CD14-positive monocyte (primary cell): ENCODE measurements at regions not wholly inside any gene's neighbourhood (a gene's known extent, or its start where the extent isn't known, plus 50 kb on each side); places are given as distances from the start of the nearest gene placed in this dataset.

Experiments
- DNase-seq, 3 donors: peaks; one replicate each; pipeline ENCODE4 v3.0.0-alpha.2; 2011 to 2022
- H2AFZ ChIP-seq: 2 replicates; pipeline ENCODE4 v1.6.0; 2012; ENCODE audit warnings: mild to moderate bottlenecking, low read depth, low read length, inconsistent platforms; ENCODE audit not compliant: insufficient read depth, poor library complexity, severe bottlenecking
- H3K27ac ChIP-seq, 2 donors: 1 replicate in 1 of 2; 2 replicates in 1 of 2; pipeline ENCODE4 v1.5.1; 2012 to 2013; ENCODE audit warnings: low read length in 2 of 2, control low read depth in 1 of 2, inconsistent platforms in 1 of 2, low read depth in 1 of 2, mild to moderate bottlenecking in 1 of 2
- H3K27me3 ChIP-seq, 2 donors: one replicate each; pipeline versions ENCODE4 v1.6.0 to v1.6.1; 2011 to 2013; ENCODE audit warnings: low read length in 2 of 2; ENCODE audit not compliant: control insufficient read depth in 2 of 2, insufficient read depth in 2 of 2
- H3K36me3 ChIP-seq, 2 donors: replicated peaks in 1 of 2; 1 replicate in 1 of 2; 2 replicates in 1 of 2; pipeline versions ENCODE4 v1.5.1 to v1.6.1; 2012 to 2013; ENCODE audit warnings: low read length in 2 of 2, control low read depth in 1 of 2, inconsistent platforms in 1 of 2, mild to moderate bottlenecking in 1 of 2; ENCODE audit not compliant: insufficient read depth in 2 of 2, control insufficient read depth in 1 of 2
- H3K4me1 ChIP-seq, 2 donors: 1 replicate in 1 of 2; 2 replicates in 1 of 2; pipeline versions ENCODE4 v1.5.1 to v1.6.1; 2012 to 2013; ENCODE audit warnings: low read length in 2 of 2, control low read depth in 1 of 2, inconsistent platforms in 1 of 2, mild to moderate bottlenecking in 1 of 2, moderate library complexity in 1 of 2; ENCODE audit not compliant: insufficient read depth in 2 of 2, control insufficient read depth in 1 of 2
- H3K4me2 ChIP-seq: replicated peaks from 2 replicates; pipeline ENCODE3; 2012; ENCODE audit warnings: low read length, moderate library complexity, mild to moderate bottlenecking; ENCODE audit not compliant: poor library complexity, severe bottlenecking; ENCODE audit errors: extremely low read depth
- H3K4me3 ChIP-seq, 3 experiments: fragments of 200-600 bp in 1 of 3; sonication (generic) in 1 of 3; replicated peaks in 1 of 3; 1 replicate in 2 of 3; 2 replicates in 1 of 3; pipeline ENCODE4 v1.5.1; 2011 to 2013; ENCODE audit warnings: low read length in 3 of 3, mild to moderate bottlenecking in 3 of 3, control low read depth in 2 of 3, low read depth in 2 of 3, inconsistent platforms in 1 of 3, moderate library complexity in 1 of 3
- H3K79me2 ChIP-seq: 2 replicates; pipeline ENCODE4 v1.6.0; 2012; ENCODE audit warnings: mild to moderate bottlenecking, control low read depth, inconsistent platforms, low read length, moderate library complexity; ENCODE audit not compliant: insufficient read depth
- H3K9ac ChIP-seq: 2 replicates; pipeline ENCODE4 v1.6.0; 2017; ENCODE audit warnings: low read length, mild to moderate bottlenecking; ENCODE audit not compliant: insufficient read depth, poor library complexity, severe bottlenecking
- H3K9me3 ChIP-seq, 2 donors: replicated peaks in 1 of 2; 1 replicate in 1 of 2; 2 replicates in 1 of 2; pipeline versions ENCODE4 v1.5.1 to v1.6.1; 2012 to 2013; ENCODE audit warnings: low read length in 2 of 2, control low read depth in 1 of 2; ENCODE audit not compliant: control insufficient read depth in 1 of 2, insufficient read depth in 1 of 2
- H4K20me1 ChIP-seq: 2 replicates; pipeline ENCODE4 v1.6.0; 2012; ENCODE audit warnings: mild to moderate bottlenecking, low read length, control low read depth, moderate library complexity; ENCODE audit not compliant: insufficient read depth
- H3K27ac Mint-ChIP-seq, 7 donors: one replicate each; pipeline ENCODE4 v1.8.0; 2020; ENCODE audit warnings: mild to moderate bottlenecking in 7 of 7, mixed read lengths in 7 of 7, moderate library complexity in 6 of 7, inconsistent platforms in 2 of 7
- H3K27me3 Mint-ChIP-seq, 3 donors: one replicate each; pipeline ENCODE4 v1.8.0; 2021 to 2022; ENCODE audit warnings: low read depth in 3 of 3, mild to moderate bottlenecking in 3 of 3, mixed read lengths in 3 of 3, moderate library complexity in 3 of 3, inconsistent platforms in 1 of 3
- H3K36me3 Mint-ChIP-seq, 2 donors: one replicate each; pipeline ENCODE4 v1.8.0; 2020; ENCODE audit warnings: mixed read lengths in 2 of 2, inconsistent platforms in 1 of 2, mild to moderate bottlenecking in 1 of 2
- H3K4me1 Mint-ChIP-seq: one replicate; pipeline ENCODE4 v1.8.0; 2020; ENCODE audit warnings: mild to moderate bottlenecking, mixed read lengths
- H3K4me3 Mint-ChIP-seq, 2 donors: one replicate each; pipeline ENCODE4 v1.8.0; 2020; ENCODE audit warnings: mild to moderate bottlenecking in 2 of 2, mixed read lengths in 2 of 2, moderate library complexity in 1 of 2
- H3K9me3 Mint-ChIP-seq, 7 donors: one replicate each; pipeline ENCODE4 v1.8.0; 2020 to 2022; ENCODE audit warnings: mixed read lengths in 7 of 7, mild to moderate bottlenecking in 6 of 7, moderate library complexity in 6 of 7, inconsistent platforms in 2 of 7
- WGBS: methylation state at CpG from one replicate; pipeline ENCODE4 v1.1.5; 2013; ENCODE audit warnings: missing lambda C conversion rate; ENCODE audit not compliant: insufficient coverage; 5-methylcytosine and 5-hydroxymethylcytosine counted together
- intact Hi-C, 2 donors: fragments of 100-400 bp; cut with micrococcal nuclease; formaldehyde crosslinking; loops; one replicate each; pipeline versions ENCODE4 v1.15.0 to v1.15.1; 2023
- TF ChIP-seq, protein P1 (sequence below): fragments of 200-600 bp; IDR thresholded peaks from one replicate; pipeline ENCODE4 v1.8.0; 2022; ENCODE audit warnings: antibody characterized with exemption, mild to moderate bottlenecking

DNA sequence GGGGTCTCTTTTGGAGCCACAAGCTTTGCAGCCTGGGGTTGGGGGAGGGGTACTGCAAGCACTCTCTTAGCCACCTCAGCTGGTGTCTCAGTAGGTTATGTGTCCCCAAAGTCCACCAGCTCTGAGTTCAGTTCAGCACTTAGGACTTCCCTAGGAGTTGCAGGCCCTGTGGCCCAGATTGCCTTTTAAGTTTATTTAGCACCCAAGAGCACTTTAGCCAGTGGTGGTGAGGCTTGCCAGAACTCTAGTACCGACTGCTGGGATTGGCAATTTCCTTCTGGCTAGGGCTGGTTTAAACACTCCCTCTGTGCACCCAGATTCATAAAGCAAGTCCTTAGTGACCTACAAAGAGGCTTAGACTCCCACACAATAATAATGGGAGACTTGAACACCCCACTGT is 489.9 kb upstream of the RPS6KA3 start:
- no CpG with 5 or more reads among the region's 1 CpG for WGBS
- TF ChIP-seq, protein P1, sequence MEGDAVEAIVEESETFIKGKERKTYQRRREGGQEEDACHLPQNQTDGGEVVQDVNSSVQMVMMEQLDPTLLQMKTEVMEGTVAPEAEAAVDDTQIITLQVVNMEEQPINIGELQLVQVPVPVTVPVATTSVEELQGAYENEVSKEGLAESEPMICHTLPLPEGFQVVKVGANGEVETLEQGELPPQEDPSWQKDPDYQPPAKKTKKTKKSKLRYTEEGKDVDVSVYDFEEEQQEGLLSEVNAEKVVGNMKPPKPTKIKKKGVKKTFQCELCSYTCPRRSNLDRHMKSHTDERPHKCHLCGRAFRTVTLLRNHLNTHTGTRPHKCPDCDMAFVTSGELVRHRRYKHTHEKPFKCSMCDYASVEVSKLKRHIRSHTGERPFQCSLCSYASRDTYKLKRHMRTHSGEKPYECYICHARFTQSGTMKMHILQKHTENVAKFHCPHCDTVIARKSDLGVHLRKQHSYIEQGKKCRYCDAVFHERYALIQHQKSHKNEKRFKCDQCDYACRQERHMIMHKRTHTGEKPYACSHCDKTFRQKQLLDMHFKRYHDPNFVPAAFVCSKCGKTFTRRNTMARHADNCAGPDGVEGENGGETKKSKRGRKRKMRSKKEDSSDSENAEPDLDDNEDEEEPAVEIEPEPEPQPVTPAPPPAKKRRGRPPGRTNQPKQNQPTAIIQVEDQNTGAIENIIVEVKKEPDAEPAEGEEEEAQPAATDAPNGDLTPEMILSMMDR = no peak

DNA sequence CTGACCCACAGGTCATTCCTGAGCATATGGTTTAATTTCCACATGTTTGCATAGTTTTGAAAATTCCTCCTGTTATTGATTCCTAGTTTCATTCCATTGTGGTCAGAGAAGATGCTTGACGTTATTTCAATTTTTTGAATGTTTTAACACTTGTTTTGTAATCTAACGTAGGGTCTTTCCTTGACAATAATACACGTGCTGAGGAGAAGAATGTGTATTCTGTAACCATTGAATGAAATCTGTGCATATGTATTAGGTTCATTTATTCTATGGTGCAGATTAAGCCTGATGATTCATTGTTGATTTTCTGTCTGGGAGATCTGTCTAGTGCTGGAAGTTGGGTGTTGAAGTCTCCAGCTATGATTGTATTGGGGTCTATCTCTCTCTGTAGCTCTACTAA is 486.4 kb upstream of the RPS6KA3 start:
- Histone ChIP-seq H3K27me3 (no peaks in the 10 kb centered on the region), H3K4me3 (no peak overlapping the region), H3K27ac (no peak overlapping the region), H3K36me3 (no peaks in the 10 kb centered on the region), H3K9me3 (peaks cover 0 to 4% of the 10 kb centered on the region in 2 donors), H3K4me1 (no peaks in the 10 kb centered on the region), H3K9ac (no peak overlapping the region), H4K20me1 (no peaks in the 10 kb centered on the region), H3K79me2 (no peaks in the 10 kb centered on the region), H3K4me2 (no peak overlapping the region), H2AFZ (no peak overlapping the region)
- DNase-seq = no peak
- no CpG with 5 or more reads among the region's 3 CpGs for WGBS
- intact Hi-C loops = no loop called here
- Mint-ChIP-seq H3K36me3 (no peaks in the 10 kb centered on the region), H3K27ac (no peak overlapping the region), H3K4me1 (no peaks in the 10 kb centered on the region), H3K4me3 (no peak overlapping the region), H3K27me3 (peaks cover 0 to 1% (median 0%) of the 10 kb centered on the region in 3 donors), H3K9me3 (peaks cover 0 to 11% (median 4%) of the 10 kb centered on the region in 7 donors)
- TF ChIP-seq, protein P1 = no peak

More for the DNA sequence above, 489.9 kb upstream of the RPS6KA3 start:
- Mint-ChIP-seq H3K4me3 (no peak overlapping the region), H3K36me3 (no peaks in the 10 kb centered on the region), H3K27me3 (peaks cover 0 to 1% (median 0%) of the 10 kb centered on the region in 3 donors), H3K4me1 (no peaks in the 10 kb centered on the region), H3K27ac (no peak overlapping the region), H3K9me3 (peaks cover 0 to 11% (median 4%) of the 10 kb centered on the region in 7 donors)
- no peak for DNase-seq
- Histone ChIP-seq H2AFZ (no peak overlapping the region), H3K4me1 (no peaks in the 10 kb centered on the region), H3K27ac (no peak overlapping the region), H4K20me1 (no peaks in the 10 kb centered on the region), H3K4me2 (no peak overlapping the region), H3K4me3 (no peak overlapping the region), H3K79me2 (no peaks in the 10 kb centered on the region), H3K9ac (no peak overlapping the region), H3K27me3 (no peaks in the 10 kb centered on the region), H3K36me3 (no peaks in the 10 kb centered on the region), H3K9me3 (peaks cover 0 to 4% of the 10 kb centered on the region in 2 donors)
- intact Hi-C loops = no loop called here
